CD4-positive, alpha-beta T cell treated with Interleukin-1 beta for 1 hour (primary cell): ENCODE measurements at regions not wholly inside any gene's neighbourhood (a gene's known extent, or its start where the extent isn't known, plus 50 kb on each side); places are given as distances from the start of the nearest gene placed in this dataset.

Experiments
- DNase-seq, 2 donors: peaks; one replicate each; pipeline ENCODE4 v3.0.0-alpha.2; 2020 to 2022

DNA sequence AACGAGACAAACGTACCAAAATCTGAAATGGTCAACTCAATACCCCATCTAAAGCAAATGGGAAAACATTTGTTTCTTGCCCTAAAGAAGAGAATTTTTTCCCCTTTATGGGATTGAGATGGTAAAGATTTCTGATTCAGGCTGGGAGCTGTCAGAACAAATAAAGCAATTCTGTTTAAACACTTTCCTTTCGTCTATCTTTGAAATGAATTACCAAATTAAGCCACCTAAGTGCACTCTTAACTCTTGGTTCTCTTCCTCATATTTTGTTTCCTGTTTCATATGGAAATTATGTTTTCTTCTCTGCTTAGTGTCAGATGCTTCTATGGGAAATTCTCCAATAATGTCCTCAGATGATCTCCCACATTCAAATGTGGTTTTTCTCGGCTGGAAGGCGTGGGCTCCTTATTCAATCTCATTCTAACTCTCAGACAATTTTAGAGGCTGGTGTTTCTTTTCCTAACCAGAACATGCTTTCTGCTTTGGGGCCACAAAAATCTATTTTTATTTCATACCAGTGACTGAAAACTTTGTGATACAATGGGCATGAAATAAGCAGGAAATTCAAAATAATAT, 50.3 kb upstream of the HPF1 start:
- no peak for DNase-seq
